ENCODE measurements at regions not wholly inside any gene's neighbourhood (a gene's known extent, or its start where the extent isn't known, plus 50 kb on each side); places are given as distances from the start of the nearest gene placed in this dataset.

DNA sequence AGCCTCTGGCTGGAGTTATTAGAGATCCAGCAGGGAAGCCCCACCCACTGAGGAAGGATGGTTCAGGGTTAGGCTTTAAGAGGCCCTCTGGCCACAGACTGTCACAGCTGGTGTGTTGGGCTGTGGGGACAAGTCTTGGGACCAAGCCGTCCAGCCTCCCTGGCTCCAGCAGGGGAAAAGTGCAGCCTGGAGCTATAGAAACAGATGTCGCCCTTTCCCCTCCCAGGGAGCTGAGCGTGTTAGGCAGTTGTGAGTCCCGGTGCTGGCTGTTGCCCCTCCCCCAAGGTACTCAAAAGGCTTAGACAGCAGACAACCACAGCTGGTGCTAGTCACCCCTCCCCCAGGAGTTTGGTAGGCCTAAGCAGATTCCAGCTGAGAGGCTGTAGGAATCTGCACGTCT lies 143.4 kb downstream of the TMEM168 start:
- Histone ChIP-seq H3K36me3 (no peaks in the 10 kb centered on the region), H3K27ac (no peak overlapping the region), H3K27me3 (no peaks in the 10 kb centered on the region), H3K4me3 (no peak overlapping the region), H3K9me3 (peaks cover 0 to 7% (median 3%) of the 10 kb centered on the region in 4 donors), H3K4me1 (no peaks in the 10 kb centered on the region)
- WGBS, 2 donors = 46 to 79% methylated on average over 5 of the region's 5 CpGs
- DNase-seq = no peak
- no peak for TF ChIP-seq POLR2AphosphoS5 (IDR thresholded peaks at IDR 0.05)
- TF ChIP-seq POLR2A (IDR thresholded peaks at IDR 0.05) = no peak
- TF ChIP-seq, protein P1, sequence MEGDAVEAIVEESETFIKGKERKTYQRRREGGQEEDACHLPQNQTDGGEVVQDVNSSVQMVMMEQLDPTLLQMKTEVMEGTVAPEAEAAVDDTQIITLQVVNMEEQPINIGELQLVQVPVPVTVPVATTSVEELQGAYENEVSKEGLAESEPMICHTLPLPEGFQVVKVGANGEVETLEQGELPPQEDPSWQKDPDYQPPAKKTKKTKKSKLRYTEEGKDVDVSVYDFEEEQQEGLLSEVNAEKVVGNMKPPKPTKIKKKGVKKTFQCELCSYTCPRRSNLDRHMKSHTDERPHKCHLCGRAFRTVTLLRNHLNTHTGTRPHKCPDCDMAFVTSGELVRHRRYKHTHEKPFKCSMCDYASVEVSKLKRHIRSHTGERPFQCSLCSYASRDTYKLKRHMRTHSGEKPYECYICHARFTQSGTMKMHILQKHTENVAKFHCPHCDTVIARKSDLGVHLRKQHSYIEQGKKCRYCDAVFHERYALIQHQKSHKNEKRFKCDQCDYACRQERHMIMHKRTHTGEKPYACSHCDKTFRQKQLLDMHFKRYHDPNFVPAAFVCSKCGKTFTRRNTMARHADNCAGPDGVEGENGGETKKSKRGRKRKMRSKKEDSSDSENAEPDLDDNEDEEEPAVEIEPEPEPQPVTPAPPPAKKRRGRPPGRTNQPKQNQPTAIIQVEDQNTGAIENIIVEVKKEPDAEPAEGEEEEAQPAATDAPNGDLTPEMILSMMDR (IDR thresholded peaks at IDR 0.05) = no peak
- no peak for TF ChIP-seq EP300 (IDR thresholded peaks at IDR 0.05)
- intact Hi-C loops (cut with DNase I) = no loop called here

- 69 to 90% methylated on average over 2 of the region's 2 CpGs for WGBS, 2 donors
- no peak overlapping the region for H3K4me3 ChIP-seq
- no peak overlapping the region for H3K27ac ChIP-seq
- H3K36me3 ChIP-seq = no peaks in the 10 kb centered on the region
- no peaks in the 10 kb centered on the region for H3K27me3 ChIP-seq
- no peak for DNase-seq
- intact Hi-C loops (cut with DNase I) = no loop called here
- no peaks in the 10 kb centered on the region for H3K4me1 ChIP-seq
- TF ChIP-seq POLR2A (IDR thresholded peaks at IDR 0.05) = no peak
- no peak for TF ChIP-seq EP300 (IDR thresholded peaks at IDR 0.05)
- TF ChIP-seq, protein P1 (IDR thresholded peaks at IDR 0.05) = no peak
- no peak for TF ChIP-seq POLR2AphosphoS5 (IDR thresholded peaks at IDR 0.05)
- H3K9me3 ChIP-seq = peaks cover 0 to 7% (median 3%) of the 10 kb centered on the region in 4 donors
These were observed 141.4 kb downstream of the TMEM168 start for GRCh38 chr7:112648781-112649180.

DNA sequence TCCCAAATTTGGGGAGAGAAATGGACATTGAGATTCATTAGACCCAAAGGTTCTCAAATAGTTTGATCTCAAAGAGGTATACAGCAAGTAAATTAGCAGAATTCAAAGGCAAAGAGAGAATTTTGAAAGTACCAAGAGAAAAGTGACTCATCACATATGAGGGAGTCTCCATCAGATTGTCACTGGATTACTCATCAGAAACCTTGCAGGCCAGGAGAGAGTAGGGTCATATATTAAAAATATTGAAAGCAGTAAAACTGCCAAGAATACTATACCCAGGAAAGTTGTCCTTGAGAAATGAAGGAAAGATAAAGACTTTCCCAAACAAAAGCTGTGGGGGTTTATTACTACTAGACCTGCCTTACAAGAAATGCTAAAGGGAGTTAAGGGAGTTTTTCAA lies 140.6 kb downstream of the TMEM168 start:
- no peak for DNase-seq
- Histone ChIP-seq H3K27me3 (no peaks in the 10 kb centered on the region), H3K36me3 (no peaks in the 10 kb centered on the region), H3K4me3 (no peak overlapping the region), H3K27ac (no peak overlapping the region), H3K9me3 (peaks cover 0 to 7% (median 3%) of the 10 kb centered on the region in 4 donors), H3K4me1 (no peaks in the 10 kb centered on the region)
- TF ChIP-seq, protein P1 (IDR thresholded peaks at IDR 0.05) = no peak
- intact Hi-C loops (cut with DNase I) = no loop called here

DNA sequence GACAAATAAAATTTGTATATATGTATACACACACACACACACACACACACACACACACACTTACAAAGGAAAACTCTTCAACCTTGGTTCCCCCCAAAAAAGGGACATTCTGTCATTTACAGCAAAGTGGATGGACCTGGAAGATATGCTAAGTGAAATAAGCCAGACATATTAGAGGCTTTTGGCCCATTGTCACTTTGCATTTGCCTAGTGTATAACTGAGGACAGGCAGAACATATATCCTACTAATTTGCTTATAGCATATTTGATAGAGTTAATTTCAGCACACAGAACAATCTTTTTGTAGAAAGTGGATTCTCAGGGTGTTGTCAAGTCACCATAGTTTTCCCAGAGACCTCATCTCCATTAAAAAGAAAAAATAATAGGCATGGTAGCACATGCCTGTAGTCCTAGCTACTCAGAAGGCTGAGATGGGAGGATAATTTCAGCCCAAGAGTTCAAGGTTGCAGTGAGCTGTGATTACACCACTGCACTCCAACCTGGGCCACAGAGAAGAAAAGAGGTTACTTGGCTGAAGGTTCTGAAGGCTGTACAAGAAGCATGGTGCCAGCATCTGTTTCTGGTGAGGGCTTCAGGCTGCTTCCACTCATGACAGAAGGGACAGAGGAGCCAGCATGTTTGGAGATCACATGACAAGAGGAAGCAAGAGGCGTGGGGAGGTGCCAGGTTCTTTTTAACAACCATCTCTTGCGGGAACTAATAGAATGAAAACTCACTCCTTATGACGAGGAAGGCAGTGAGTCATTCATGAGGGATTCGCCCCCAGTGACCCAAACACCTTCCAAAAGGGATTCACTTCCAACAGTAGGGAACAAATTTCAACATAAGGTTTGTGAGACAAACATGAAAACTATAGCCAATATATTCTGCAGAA lies 135.6 kb downstream of the TMEM168 start:
- WGBS, 2 donors = 77 to 82% methylated on average over 4 of the region's 4 CpGs
- no peak overlapping the region for H3K27ac ChIP-seq
- intact Hi-C loops (cut with DNase I) = no loop called here
- DNase-seq = no peak
- peaks cover 0 to 6% (median under 1%) of the 10 kb centered on the region in 4 donors for H3K9me3 ChIP-seq
- H3K27me3 ChIP-seq = no peaks in the 10 kb centered on the region
- no peak overlapping the region for H3K4me3 ChIP-seq
- H3K36me3 ChIP-seq = no peaks in the 10 kb centered on the region
- TF ChIP-seq POLR2AphosphoS5 (IDR thresholded peaks at IDR 0.05) (no peak), POLR2A (IDR thresholded peaks at IDR 0.05) (no peak), EP300 (IDR thresholded peaks at IDR 0.05) (no peak)
- TF ChIP-seq, protein P1 (IDR thresholded peaks at IDR 0.05) = no peak
- no peaks in the 10 kb centered on the region for H3K4me1 ChIP-seq

- Histone ChIP-seq H3K9me3 (no peaks in the 10 kb centered on the region), H3K4me1 (no peaks in the 10 kb centered on the region), H3K27me3 (no peaks in the 10 kb centered on the region), H3K4me3 (no peak overlapping the region), H3K36me3 (no peaks in the 10 kb centered on the region), H3K27ac (no peak overlapping the region)
- intact Hi-C loops (cut with DNase I) = no loop called here
- no peak for DNase-seq
- TF ChIP-seq POLR2A (IDR thresholded peaks at IDR 0.05) (no peak), POLR2AphosphoS5 (IDR thresholded peaks at IDR 0.05) (no peak), EP300 (IDR thresholded peaks at IDR 0.05) (no peak)
- TF ChIP-seq, protein P1 (IDR thresholded peaks at IDR 0.05) = no peak
These were observed 124.5 kb downstream of the TMEM168 start for GRCh38 chr7:112665709-112666108.
